ENCODE measurements at regions not wholly inside any gene's neighbourhood (a gene's known extent, or its start where the extent isn't known, plus 50 kb on each side); places are given as distances from the start of the nearest gene placed in this dataset.

DNA sequence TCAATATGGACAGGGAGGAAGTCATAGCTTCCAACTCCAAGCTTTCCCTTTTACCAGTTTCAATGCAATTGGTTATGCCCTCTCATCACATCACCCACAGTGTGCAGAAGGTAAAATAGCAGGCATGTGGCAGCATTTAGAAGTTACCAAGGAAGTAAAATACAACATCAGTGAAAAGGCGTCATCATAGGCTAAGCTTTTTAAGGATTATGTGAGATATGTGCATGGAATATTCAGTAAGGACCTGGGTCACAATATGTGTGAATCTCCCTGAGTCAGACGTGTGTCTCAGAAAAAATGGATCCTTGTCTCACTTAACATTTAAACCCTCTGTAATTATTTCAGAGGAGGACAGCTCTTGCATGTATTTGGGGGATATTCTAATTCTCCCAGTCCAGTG lies 522.8 kb upstream of the POM121L12 start:
- ATAC-seq (replicated peaks) (no peak), DNase-seq (no peak)
- no peaks in the 10 kb centered on the region for H3K36me3 Mint-ChIP-seq
- H3K27ac Mint-ChIP-seq = no peak overlapping the region
- H3K4me1 Mint-ChIP-seq = peaks cover 0 to 2% of the 10 kb centered on the region in 2 donors
- H3K4me3 Mint-ChIP-seq = no peak overlapping the region
- H3K27me3 Mint-ChIP-seq = no peaks in the 10 kb centered on the region
- peaks cover 8 to 11% of the 10 kb centered on the region in 2 donors for H3K9me3 Mint-ChIP-seq

- peak in 1 of 2 donors; percentile 54 for ATAC-seq (replicated peaks)
- peak overlapping the region in 1 of 2 donors; percentile 47 for H3K4me3 Mint-ChIP-seq
- H3K36me3 Mint-ChIP-seq = no peaks in the 10 kb centered on the region
- DNase-seq = no peak
- H3K9me3 Mint-ChIP-seq = no peaks in the 10 kb centered on the region
- H3K4me1 Mint-ChIP-seq = peaks cover 0 to 4% of the 10 kb centered on the region in 2 donors
- no peaks in the 10 kb centered on the region for H3K27me3 Mint-ChIP-seq
- H3K27ac Mint-ChIP-seq = peak overlapping the region; percentile 62
These were observed 527.7 kb upstream of the POM121L12 start for GRCh38 chr7:52507546-52508255.

GRCh38 chr7:52506325-52506724 lies 529.1 kb upstream of the POM121L12 start:
- DNase-seq = no peak
- Mint-ChIP-seq H3K9me3 (no peaks in the 10 kb centered on the region), H3K4me1 (peaks cover 0 to 4% of the 10 kb centered on the region in 2 donors), H3K36me3 (no peaks in the 10 kb centered on the region), H3K27me3 (no peaks in the 10 kb centered on the region), H3K27ac (no peak overlapping the region), H3K4me3 (no peak overlapping the region)
- ATAC-seq (replicated peaks) = no peak

DNA sequence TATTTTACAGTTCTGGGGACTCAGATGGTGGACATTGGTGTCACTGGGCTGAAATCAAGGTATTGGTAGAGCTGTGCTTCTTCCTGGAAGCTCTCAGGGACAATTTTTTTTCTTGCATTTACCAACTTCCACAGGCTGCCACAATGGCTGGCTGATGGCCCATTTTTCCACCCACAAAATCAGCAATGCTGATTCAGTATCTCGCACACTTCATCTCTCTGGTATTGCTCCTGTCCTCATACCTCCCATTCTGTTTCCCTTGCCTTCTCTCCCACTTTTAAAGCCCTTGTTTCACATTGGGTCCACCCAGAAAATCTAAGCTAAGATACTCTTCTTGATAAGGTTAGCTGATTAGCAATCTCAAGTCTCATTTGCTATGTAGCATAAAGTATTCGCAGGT lies 530.9 kb upstream of the POM121L12 start:
- Mint-ChIP-seq H3K27ac (no peak overlapping the region), H3K9me3 (no peaks in the 10 kb centered on the region), H3K4me3 (no peak overlapping the region), H3K27me3 (no peaks in the 10 kb centered on the region), H3K4me1 (peaks cover 0 to 4% of the 10 kb centered on the region in 2 donors), H3K36me3 (no peaks in the 10 kb centered on the region)
- DNase-seq (no peak), ATAC-seq (replicated peaks) (no peak)

DNA sequence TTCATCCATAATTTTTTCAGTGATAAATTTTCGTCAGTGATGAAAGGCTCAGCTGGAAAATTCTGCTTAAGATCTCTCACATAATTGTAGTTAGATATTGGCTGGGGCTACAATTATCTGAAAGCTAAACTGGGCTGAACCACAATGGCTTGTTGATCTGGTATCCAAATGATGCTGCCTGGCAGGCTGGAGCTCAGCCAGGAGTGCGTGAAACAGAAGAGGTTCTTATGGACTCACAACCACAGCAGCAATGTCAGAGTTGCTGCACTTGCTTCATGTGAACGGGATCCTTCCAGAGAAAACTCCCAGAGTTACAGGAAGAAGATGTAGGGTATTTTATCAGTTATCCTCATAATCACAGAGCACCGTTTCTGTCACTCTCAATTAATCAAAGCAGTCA lies 533.2 kb upstream of the POM121L12 start:
- Mint-ChIP-seq H3K4me3 (no peak overlapping the region), H3K36me3 (no peaks in the 10 kb centered on the region), H3K9me3 (no peaks in the 10 kb centered on the region), H3K4me1 (peaks cover 0 to 2% of the 10 kb centered on the region in 2 donors), H3K27me3 (no peaks in the 10 kb centered on the region), H3K27ac (no peak overlapping the region)
- no peak for DNase-seq
- no peak for ATAC-seq (replicated peaks)

DNA sequence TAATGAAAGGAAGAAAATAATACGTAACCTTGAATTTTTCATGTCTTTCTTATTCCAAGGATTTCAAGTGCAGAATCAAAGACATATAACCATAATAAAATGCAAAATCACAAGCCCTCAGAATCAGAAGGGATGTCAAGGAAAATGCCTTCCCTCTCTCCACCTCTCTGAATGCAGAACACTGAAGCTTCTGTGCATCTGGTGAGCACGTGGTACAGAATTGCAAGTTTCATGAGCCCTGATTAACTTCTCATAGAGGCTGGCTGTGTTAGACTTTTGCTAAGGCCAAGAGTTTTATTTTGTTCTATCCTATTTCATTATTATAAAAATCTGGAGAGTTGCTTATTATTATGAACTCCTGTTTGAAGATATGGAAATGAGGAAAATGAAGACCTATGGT lies 533.7 kb upstream of the POM121L12 start:
- DNase-seq (no peak), ATAC-seq (replicated peaks) (no peak)
- Mint-ChIP-seq H3K27ac (no peak overlapping the region), H3K4me1 (no peaks in the 10 kb centered on the region), H3K9me3 (no peaks in the 10 kb centered on the region), H3K27me3 (no peaks in the 10 kb centered on the region), H3K4me3 (no peak overlapping the region), H3K36me3 (no peaks in the 10 kb centered on the region)

GRCh38 chr7:52500841-52501240 lies 534.6 kb upstream of the POM121L12 start:
- Mint-ChIP-seq H3K36me3 (no peaks in the 10 kb centered on the region), H3K9me3 (no peaks in the 10 kb centered on the region), H3K27me3 (no peaks in the 10 kb centered on the region), H3K4me1 (no peaks in the 10 kb centered on the region), H3K27ac (no peak overlapping the region), H3K4me3 (no peak overlapping the region)
- ATAC-seq (replicated peaks) (no peak), DNase-seq (no peak)

DNA sequence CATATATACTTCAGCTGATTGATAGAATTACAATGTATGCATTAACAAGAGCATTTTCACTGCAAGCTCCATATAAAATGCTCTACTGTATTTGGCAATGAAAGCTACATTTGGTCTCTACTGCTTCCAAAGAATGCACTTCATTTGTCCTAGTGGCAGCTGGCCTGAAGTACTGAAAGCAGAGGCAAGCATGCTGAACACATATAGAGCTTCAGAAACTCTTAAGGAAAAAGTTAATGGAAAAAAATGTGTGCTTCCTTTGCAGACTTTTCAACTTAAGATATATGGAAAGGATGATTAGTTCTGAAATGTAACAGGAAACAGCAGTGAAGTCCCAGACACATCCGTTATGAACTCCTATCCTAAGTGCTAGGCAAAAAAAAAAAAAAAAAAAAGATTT lies 537.1 kb upstream of the POM121L12 start:
- no peak overlapping the region for H3K4me3 Mint-ChIP-seq
- no peak overlapping the region for H3K27ac Mint-ChIP-seq
- ATAC-seq (replicated peaks) (no peak), DNase-seq (no peak)
- H3K4me1 Mint-ChIP-seq = no peaks in the 10 kb centered on the region
- H3K36me3 Mint-ChIP-seq = no peaks in the 10 kb centered on the region
- H3K27me3 Mint-ChIP-seq = no peaks in the 10 kb centered on the region
- no peaks in the 10 kb centered on the region for H3K9me3 Mint-ChIP-seq

DNA sequence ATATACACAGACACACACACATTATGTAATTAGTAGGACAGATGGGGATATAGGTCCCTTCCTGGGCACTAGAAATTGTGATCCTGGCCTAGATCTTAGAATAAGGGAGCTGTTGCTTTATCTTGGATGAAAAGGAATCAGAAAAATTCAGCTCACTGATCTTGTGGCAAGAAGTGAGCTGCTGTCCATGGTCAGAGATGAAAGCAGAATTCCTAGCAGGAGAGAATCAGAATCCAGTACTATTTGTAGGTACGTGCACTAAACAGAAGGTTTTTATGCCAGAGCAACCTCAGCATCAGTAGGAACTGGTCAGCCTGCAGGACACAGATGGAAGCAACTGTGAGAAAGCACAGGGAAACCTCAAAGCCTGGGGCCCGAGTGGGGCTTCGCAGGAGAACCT lies 549.2 kb upstream of the POM121L12 start:
- Mint-ChIP-seq H3K27me3 (no peaks in the 10 kb centered on the region), H3K27ac (no peak overlapping the region), H3K9me3 (peaks cover 2 to 5% of the 10 kb centered on the region in 2 donors), H3K4me1 (no peaks in the 10 kb centered on the region), H3K36me3 (no peaks in the 10 kb centered on the region), H3K4me3 (no peak overlapping the region)
- ATAC-seq (replicated peaks) (no peak), DNase-seq (no peak)

GRCh38 chr7:52482076-52482475 lies 553.4 kb upstream of the POM121L12 start:
- Mint-ChIP-seq H3K27me3 (no peaks in the 10 kb centered on the region), H3K27ac (no peak overlapping the region), H3K4me1 (no peaks in the 10 kb centered on the region), H3K9me3 (peaks cover 4 to 5% of the 10 kb centered on the region in 2 donors), H3K4me3 (no peak overlapping the region), H3K36me3 (no peaks in the 10 kb centered on the region)
- ATAC-seq (replicated peaks) (no peak), DNase-seq (no peak)

GRCh38 chr7:52481571-52481970 lies 553.9 kb upstream of the POM121L12 start:
- Mint-ChIP-seq H3K27me3 (no peaks in the 10 kb centered on the region), H3K36me3 (no peaks in the 10 kb centered on the region)

GRCh38 chr7:52479990-52480389 lies 555.4 kb upstream of the POM121L12 start:
- no peak overlapping the region for H3K27ac Mint-ChIP-seq
- peaks cover 5% of the 10 kb centered on the region in 2 donors for H3K9me3 Mint-ChIP-seq
- H3K27me3 Mint-ChIP-seq = no peaks in the 10 kb centered on the region
- H3K36me3 Mint-ChIP-seq = no peaks in the 10 kb centered on the region
- H3K4me3 Mint-ChIP-seq = no peak overlapping the region
- no peak for DNase-seq
- no peaks in the 10 kb centered on the region for H3K4me1 Mint-ChIP-seq
- ATAC-seq (replicated peaks) = no peak

More at GRCh38 chr7:52481571-52481970, 553.9 kb upstream of the POM121L12 start:
- H3K4me3 Mint-ChIP-seq = no peak overlapping the region
- peaks cover 4 to 5% of the 10 kb centered on the region in 2 donors for H3K9me3 Mint-ChIP-seq
- ATAC-seq (replicated peaks) (no peak), DNase-seq (no peak)
- no peak overlapping the region for H3K27ac Mint-ChIP-seq
- H3K4me1 Mint-ChIP-seq = no peaks in the 10 kb centered on the region

DNA sequence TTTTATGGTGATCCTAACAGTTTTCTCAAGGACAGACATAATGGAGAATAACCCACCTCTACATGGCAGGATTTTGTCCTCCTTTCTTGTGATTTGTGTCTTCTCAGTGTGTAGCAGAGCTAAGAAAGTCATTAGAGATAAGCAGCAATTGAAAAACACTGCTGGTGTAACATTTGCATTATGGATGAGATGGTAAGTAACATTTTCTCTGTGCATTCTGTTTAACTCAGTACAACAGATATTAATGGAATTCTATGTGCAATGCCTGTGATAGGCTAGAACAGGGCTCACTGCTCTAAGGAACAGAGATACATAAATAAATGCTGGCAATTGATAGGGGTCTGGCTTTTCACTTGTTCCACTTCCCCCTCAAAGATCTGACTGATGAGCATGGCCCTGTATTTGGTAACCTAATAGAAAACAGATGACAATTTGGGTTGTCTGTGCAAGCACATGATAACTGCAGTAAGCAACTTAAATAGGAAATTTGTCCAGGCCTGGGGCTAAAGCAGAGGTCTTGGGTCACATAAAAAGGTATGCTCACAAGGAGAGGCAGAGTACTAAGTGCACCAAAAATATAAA lies 560.3 kb upstream of the POM121L12 start:
- H3K9me3 Mint-ChIP-seq = peaks cover 8 to 11% of the 10 kb centered on the region in 2 donors
- H3K27me3 Mint-ChIP-seq = no peaks in the 10 kb centered on the region
- H3K36me3 Mint-ChIP-seq = no peaks in the 10 kb centered on the region
- no peak for ATAC-seq (replicated peaks)
- H3K4me1 Mint-ChIP-seq = no peaks in the 10 kb centered on the region
- no peak overlapping the region for H3K27ac Mint-ChIP-seq
- H3K4me3 Mint-ChIP-seq = no peak overlapping the region
- no peak for DNase-seq

GRCh38 chr7:52473756-52474155 lies 561.7 kb upstream of the POM121L12 start:
- Mint-ChIP-seq H3K36me3 (no peaks in the 10 kb centered on the region), H3K4me3 (no peak overlapping the region), H3K4me1 (no peaks in the 10 kb centered on the region), H3K9me3 (peaks cover 10 to 12% of the 10 kb centered on the region in 2 donors), H3K27me3 (no peaks in the 10 kb centered on the region), H3K27ac (no peak overlapping the region)
- ATAC-seq (replicated peaks) (no peak), DNase-seq (no peak)

DNA sequence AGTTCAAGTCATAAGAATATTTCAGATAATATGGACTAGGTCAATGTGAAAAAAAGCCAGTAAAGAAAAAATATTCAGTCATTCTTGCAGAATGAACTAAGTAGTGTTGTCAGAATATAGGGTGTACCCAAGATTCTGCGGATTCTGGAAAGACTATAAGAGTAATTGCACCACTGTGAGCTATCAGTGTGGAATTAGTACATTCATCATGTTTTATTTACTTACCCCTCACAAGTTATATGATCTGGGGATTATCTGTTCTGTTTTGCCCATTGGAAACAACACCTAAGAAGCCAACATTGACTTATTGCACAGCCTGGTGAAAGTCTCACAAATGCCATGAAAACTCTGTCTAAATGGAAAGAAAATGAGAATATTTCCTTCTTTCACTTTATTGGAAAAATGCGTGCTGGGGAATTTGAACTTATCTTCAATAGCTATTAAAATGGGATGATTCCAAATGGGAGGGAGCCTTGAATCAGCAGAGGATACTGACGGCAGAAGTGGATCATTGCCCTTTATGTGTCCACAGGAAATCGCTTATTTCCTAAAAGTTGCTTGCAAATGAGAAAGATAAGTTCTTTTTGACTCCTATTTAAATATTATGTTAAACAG lies 563.3 kb upstream of the POM121L12 start:
- Mint-ChIP-seq H3K27me3 (no peaks in the 10 kb centered on the region), H3K4me1 (no peaks in the 10 kb centered on the region), H3K4me3 (no peak overlapping the region), H3K36me3 (no peaks in the 10 kb centered on the region), H3K9me3 (peaks cover 10% of the 10 kb centered on the region in 2 donors), H3K27ac (no peak overlapping the region)
- DNase-seq (no peak), ATAC-seq (replicated peaks) (no peak)
